GM19397 (cell line): ENCODE measurements at regions not wholly inside any gene's neighbourhood (a gene's known extent, or its start where the extent isn't known, plus 50 kb on each side); places are given as distances from the start of the nearest gene placed in this dataset.

Experiments
- ATAC-seq: cut with Tn5 transposase; IDR thresholded peaks from one replicate; pipeline ENCODE4 v1.9.1; 2021; ENCODE audit warnings: mild to moderate bottlenecking, moderate library complexity; ENCODE audit not compliant: unreplicated experiment

DNA sequence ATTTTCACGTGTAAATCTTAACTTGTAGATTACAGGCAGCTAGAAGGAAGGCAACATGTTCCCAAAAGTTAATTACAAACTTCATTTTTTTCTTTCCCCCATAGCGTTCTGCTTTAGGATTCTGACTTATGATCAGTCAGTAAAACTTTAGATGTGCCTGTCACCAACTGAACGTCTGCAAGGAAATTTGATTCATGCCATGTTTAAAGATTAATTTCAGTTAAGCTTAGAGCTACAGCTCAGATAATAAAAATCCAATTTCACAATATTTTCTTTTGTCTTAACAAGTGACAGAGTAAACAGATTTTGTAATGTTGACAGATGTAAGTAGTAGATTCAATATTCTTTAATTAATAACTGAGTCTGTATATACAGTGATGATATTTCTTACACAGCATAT is 253.1 kb downstream of the NFKBIZ start:
- ATAC-seq = no peak

DNA sequence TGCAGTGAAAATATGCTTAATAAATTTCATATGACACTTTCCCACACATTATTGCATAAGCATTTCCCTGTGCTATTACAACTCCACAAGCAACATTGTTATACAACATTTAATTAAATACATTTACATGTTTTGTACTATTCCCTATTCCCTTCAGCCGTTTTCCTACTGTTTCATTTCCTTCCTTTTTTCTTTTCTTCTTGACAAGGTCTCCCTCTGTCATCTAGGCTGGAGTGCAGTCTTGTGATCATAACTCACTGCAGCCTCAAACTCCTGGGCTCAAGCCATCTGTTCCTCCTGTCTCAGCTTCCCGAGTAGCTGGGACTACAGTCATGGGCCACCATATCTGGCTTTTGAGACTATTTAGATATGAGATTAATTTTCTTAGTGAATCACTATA is 254.7 kb downstream of the NFKBIZ start:
- ATAC-seq = no peak

DNA sequence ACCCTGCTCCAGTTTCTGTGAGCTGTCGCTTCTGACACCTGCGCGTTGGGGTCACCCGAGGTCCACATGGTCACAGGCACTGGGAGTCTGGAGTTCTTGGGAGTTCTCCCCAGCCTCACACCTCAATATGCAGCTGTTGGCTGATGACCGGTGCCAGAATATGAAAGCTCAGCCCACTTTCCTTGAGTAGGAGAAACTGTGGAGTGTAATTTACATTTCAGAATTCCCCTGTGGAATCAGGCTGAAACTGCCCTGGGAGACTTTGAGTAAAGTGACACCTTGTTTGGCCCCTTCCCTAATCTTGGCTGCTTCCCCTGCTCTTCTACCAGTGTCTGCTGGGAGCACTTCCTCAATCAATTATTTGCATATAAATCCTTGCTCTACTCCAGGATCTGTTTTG is 255.9 kb downstream of the NFKBIZ start:
- no peak for ATAC-seq

DNA sequence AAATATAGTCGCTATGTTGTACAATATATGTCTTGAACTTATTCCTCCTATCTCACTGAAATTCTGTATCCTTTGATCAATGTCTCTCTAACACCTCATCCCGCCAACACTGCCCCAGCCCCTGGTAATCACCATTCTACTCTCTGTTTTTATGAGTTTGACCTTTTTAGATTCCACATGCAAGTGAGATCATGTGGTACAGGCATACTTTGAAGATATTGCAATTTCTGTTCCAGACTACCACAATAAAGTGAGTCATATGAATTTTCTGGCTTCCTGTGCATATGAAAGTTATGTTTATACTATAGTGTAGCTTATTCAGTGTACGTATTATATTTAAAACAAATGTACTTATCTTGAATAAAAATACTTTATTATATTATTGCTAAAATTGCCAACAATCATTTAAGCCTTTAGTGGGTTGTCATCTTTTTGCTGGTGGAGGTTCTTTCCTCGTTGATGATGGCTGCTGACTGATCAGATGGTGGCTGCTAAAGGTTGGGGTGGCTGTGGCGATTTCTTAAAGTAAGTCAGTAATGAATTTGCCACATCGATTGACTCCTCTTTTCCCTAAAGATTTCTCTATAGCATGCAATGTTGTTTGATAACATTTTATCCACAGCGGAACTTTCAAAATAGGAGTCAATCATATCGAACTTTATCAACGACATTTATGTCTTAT is 257.2 kb downstream of the NFKBIZ start:
- no peak for ATAC-seq

- ATAC-seq = no peak
Measured at GRCh38 chr3:102112704-102113230, 263.5 kb downstream of the NFKBIZ start.

DNA sequence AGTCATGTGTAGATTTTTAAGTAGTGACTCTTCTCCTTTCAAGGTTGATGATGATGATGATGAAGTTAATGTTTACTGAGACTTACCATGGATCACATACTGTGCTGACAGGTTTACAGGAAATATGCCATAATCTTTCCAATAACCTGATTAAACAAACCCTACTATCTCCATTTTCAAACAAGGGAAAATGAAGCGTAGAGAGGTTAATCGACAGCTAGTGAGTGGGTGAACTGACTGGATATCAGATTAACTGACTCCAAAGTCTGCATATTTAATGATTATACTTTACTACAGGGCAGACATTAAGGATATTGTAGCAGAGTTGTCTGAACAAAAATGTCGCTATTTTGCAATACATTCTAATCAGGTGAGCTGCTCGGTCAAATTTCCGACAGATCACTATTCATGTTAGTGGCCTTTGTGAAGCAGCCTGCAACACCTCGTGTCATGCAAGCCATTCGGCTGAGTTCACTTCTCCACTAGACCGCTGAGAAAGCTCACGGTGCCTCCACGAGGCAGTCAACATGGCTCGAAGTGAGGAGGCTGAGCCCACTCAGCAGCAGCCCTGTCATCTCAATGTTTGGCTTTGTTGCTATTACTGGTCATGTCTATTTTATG is 264.2 kb downstream of the NFKBIZ start:
- ATAC-seq = no peak

GRCh38 chr3:102114264-102114979 is 265.1 kb downstream of the NFKBIZ start:
- ATAC-seq = no peak

- no peak for ATAC-seq
Measured at GRCh38 chr3:102122527-102122926, 273.2 kb downstream of the NFKBIZ start.

DNA sequence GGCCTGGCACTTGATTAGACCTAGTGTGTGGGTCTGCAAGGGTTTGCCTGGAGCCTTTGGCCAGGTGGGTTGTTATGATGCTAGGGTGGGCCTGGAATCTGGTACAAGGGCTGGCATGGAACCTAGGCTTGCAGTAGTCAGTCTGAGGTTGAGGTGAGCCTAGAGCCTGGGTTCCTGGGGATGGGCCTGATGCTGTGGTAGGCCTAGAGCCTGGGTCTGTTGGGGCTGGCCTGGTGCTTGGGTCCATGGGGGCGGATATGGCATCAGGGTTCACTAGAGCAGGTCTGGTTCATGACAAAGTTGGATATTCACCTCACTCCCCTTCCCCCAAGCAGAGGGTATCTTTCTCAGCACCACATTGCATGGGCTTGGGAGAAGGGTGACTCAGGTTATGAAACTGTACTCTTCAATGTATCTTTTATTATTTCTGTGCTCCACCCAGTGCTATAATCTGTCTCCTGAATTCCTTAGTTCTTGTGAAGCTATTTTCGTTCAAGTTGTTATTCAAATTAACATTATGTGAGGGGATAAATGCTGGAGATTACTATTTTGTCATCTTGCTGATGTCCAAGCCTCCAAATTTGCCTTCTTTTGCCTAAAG is 274.4 kb downstream of the NFKBIZ start:
- ATAC-seq = no peak

DNA sequence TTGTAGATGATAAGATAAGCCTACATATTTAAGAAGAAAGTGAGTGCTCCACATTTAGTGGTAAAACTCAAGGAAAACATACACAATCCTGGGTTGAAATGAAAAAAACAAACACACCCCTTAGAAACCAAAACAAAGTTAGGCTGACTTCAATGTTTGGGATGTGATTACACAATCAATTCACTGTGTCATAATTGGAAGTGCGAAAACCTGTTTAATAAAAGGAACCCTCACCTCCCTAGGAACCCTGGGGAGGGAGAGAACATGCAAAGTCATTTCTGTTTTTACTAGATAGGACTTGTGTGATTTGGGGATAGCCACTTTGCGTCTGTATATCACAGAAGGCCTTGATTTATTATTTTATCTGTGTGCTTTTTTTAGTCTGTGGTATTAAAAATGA is 275.0 kb downstream of the NFKBIZ start:
- ATAC-seq = no peak

DNA sequence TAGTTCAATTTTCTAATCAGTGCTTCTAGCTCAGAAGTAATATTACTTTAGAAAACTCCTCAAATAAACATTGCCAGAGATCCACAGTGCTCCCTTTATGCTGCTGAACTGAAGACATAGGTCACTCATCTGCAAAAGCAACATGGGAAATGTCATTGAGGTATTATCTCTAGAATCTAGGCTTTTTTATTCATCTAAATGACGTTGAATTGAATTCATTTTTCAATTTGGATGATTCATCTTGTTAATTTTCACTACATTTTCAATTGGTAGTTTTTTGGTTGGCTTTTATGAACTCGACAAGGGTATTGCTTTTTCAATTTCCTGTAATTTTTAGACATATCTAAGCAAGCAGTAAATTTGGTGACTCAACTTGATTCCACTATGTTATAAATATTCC is 275.4 kb downstream of the NFKBIZ start:
- no peak for ATAC-seq

DNA sequence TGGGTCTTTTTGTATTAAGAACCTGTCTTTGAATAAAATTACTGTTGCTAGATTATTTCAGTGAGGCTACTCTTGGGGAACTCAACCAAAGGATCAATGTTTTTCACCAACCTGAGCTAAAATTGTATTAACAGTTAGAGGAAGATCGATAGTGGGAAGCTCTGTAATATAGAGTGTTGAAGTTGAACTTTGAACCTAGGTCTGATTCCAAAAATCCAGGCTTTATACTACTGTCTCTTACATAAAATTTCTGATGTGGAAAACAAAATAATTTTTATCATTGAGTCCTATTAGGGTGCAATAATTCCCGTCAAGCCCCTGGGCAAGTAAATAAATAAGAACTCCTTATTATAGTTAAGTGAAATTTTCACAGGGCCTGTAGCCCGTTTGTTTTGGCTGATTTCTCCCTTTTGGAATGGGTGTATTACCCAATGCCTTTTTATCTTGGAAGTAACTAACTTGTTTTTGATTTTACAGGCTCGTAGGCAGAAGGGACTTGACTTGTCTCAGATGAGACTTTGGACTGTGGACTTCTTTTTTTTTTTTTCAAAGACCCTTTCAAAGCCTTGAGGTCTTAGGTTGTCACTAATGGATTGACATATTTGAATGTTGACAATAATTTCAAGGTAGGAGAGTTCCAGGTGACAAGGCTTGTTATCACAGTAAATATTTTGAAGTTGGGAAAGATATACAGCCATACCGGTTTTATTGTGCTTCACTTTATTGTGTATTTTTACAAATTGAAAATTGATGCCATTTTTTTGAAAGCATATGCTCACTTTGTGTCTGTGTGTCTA is 276.1 kb downstream of the NFKBIZ start:
- ATAC-seq = no peak

GRCh38 chr3:102125994-102126368 is 276.7 kb downstream of the NFKBIZ start:
- ATAC-seq = no peak

GRCh38 chr3:102129760-102130608 is 280.7 kb downstream of the NFKBIZ start:
- no peak for ATAC-seq

GRCh38 chr3:102132370-102132769 is 283.1 kb downstream of the NFKBIZ start:
- ATAC-seq = no peak

GRCh38 chr3:102133376-102133775 is 284.1 kb downstream of the NFKBIZ start:
- ATAC-seq = no peak

DNA sequence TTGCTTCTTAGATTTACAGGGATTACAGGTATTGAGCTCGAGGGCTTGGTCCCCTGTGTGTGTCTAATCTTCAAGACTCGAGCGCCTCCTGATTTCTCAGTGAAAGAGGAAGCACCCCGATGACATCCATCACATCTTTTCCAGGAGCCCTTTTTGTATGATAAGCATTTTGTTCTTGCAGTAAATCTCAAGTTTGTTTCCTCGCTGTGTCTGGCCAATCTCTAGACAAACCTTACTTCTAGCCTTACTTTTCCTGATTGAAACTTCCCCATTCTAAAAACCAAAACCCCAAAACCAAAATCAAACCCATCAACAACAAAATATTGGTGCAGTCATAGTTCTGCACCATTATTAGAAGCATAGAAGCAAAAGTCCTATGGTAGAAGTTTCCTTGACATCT is 286.0 kb downstream of the NFKBIZ start:
- ATAC-seq = no peak

DNA sequence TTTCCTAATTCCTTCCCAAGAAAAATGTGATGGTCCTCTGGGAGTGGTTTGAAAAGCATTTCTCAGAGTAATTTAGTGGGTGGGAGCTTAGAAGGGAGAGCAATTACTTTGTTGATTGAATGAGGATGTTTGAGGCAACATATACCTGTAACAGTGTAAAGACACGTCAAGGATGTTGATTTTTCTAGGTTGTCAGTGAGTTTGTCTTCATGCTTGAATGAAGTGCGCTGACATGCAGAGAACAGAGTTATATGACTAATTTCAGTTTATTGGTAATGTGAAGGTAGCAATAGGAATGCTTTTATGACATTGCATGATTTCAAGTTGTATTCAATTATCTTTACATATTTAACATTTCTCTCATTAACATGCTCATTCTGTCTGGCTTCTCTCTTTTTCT is 286.9 kb downstream of the NFKBIZ start:
- ATAC-seq = no peak

DNA sequence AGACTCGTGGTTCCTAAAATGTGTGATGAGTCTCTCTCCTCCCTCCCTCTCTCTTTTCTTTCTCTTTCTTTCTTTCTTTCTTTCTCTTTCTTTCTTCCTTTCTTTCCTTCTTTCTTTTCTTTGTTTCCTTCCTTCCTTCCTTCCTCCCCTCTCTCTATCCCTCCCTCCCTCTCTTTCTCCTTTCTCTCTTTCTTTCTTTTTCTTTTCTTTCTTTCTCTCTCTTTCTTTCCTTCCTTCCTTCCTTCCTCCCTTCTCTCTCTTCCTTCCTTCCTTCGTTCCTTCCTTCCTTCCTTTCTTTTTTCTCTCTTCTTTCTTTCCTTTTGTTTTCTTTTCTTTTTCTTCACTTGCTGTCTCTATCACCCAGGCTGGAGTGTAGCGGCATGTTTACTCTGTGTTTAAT is 290.8 kb downstream of the NFKBIZ start:
- no peak for ATAC-seq
